SJCRH30 (cell line): ENCODE measurements at regions not wholly inside any gene's neighbourhood (a gene's known extent, or its start where the extent isn't known, plus 50 kb on each side); places are given as distances from the start of the nearest gene placed in this dataset.

Experiments
- DNase-seq, 2 experiments: peaks; one replicate each; pipeline ENCODE4 v3.0.0-alpha.2; 2015 to 2020
- H3K27ac ChIP-seq: fragments of 250-450 bp; sonication (Bioruptor Pico); 2 replicates; pipeline ENCODE4 v1.5.1; 2020; ENCODE audit warnings: mild to moderate bottlenecking, moderate library complexity
- H3K27me3 ChIP-seq: fragments of 250-450 bp; sonication (Bioruptor Pico); 2 replicates; pipeline ENCODE4 v1.5.1; 2020; ENCODE audit warnings: mild to moderate bottlenecking, moderate library complexity
- H3K36me3 ChIP-seq: fragments of 250-450 bp; sonication (Bioruptor Pico); 2 replicates; pipeline ENCODE4 v1.5.1; 2020; ENCODE audit warnings: mild to moderate bottlenecking, moderate library complexity
- H3K4me1 ChIP-seq: fragments of 250-450 bp; sonication (Bioruptor Pico); 2 replicates; pipeline ENCODE4 v1.5.1; 2020; ENCODE audit warnings: mild to moderate bottlenecking, moderate library complexity
- H3K4me3 ChIP-seq: fragments of 250-450 bp; sonication (Bioruptor Pico); 2 replicates; pipeline ENCODE4 v1.5.1; 2020; ENCODE audit warnings: mild to moderate bottlenecking, moderate library complexity
- H3K9me3 ChIP-seq: fragments of 250-450 bp; sonication (Bioruptor Pico); replicated peaks from 2 replicates; pipeline ENCODE4 v1.5.1; 2020; ENCODE audit warnings: mild to moderate bottlenecking, moderate library complexity

DNA sequence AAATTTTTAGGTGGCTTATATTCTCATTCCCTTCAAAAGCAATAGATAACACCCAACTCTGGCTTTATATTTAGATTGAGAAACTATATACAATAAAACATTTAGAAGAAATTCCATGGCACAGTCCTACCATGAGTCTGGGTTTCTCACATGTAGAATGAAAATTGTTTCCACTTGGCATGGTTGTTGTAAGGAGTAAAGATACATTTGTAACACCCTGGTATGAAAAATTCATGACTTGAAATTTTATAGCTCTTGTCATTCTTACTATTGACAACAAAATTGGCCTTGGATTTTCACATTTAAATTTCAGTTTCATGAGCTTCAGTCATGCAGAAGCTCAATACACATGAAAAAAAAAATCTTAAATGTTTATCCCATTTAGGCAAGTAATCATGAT lies 92.5 kb upstream of the CBLN2 start:
- H3K9me3 ChIP-seq = no peaks in the 10 kb centered on the region
- no peak for DNase-seq
- H3K4me3 ChIP-seq = no peak overlapping the region
- no peaks in the 10 kb centered on the region for H3K4me1 ChIP-seq
- H3K27me3 ChIP-seq = no peaks in the 10 kb centered on the region
- no peak overlapping the region for H3K27ac ChIP-seq
- no peaks in the 10 kb centered on the region for H3K36me3 ChIP-seq

GRCh38 chr18:72634500-72634899 lies 90.4 kb upstream of the CBLN2 start:
- Histone ChIP-seq H3K9me3 (no peaks in the 10 kb centered on the region), H3K27ac (no peak overlapping the region)
- no peak for DNase-seq

GRCh38 chr18:72630991-72631390 lies 86.8 kb upstream of the CBLN2 start:
- no peak for DNase-seq
- Histone ChIP-seq H3K27ac (no peak overlapping the region), H3K36me3 (no peaks in the 10 kb centered on the region)

More at GRCh38 chr18:72634500-72634899, 90.4 kb upstream of the CBLN2 start:
- Histone ChIP-seq H3K36me3 (no peaks in the 10 kb centered on the region), H3K4me3 (no peak overlapping the region), H3K4me1 (no peaks in the 10 kb centered on the region), H3K27me3 (no peaks in the 10 kb centered on the region)

GRCh38 chr18:72623444-72623843 lies 79.3 kb upstream of the CBLN2 start:
- Histone ChIP-seq H3K4me1 (no peaks in the 10 kb centered on the region), H3K27ac (no peak overlapping the region), H3K36me3 (no peaks in the 10 kb centered on the region), H3K27me3 (no peaks in the 10 kb centered on the region), H3K4me3 (no peak overlapping the region), H3K9me3 (no peaks in the 10 kb centered on the region)
- DNase-seq = no peak

More at GRCh38 chr18:72630991-72631390, 86.8 kb upstream of the CBLN2 start:
- no peaks in the 10 kb centered on the region for H3K4me1 ChIP-seq
- H3K4me3 ChIP-seq = no peak overlapping the region
- H3K27me3 ChIP-seq = no peaks in the 10 kb centered on the region
- no peaks in the 10 kb centered on the region for H3K9me3 ChIP-seq

GRCh38 chr18:72613534-72613930 lies 69.4 kb upstream of the CBLN2 start:
- no peak overlapping the region for H3K4me3 ChIP-seq
- no peaks in the 10 kb centered on the region for H3K9me3 ChIP-seq
- H3K27ac ChIP-seq = no peak overlapping the region
- no peaks in the 10 kb centered on the region for H3K4me1 ChIP-seq
- no peak for DNase-seq
- no peaks in the 10 kb centered on the region for H3K27me3 ChIP-seq
- H3K36me3 ChIP-seq = no peaks in the 10 kb centered on the region

- H3K27me3 ChIP-seq = no peaks in the 10 kb centered on the region
- H3K4me3 ChIP-seq = no peak overlapping the region
- H3K36me3 ChIP-seq = no peaks in the 10 kb centered on the region
- DNase-seq = no peak
- no peak overlapping the region for H3K27ac ChIP-seq
- no peaks in the 10 kb centered on the region for H3K4me1 ChIP-seq
- no peaks in the 10 kb centered on the region for H3K9me3 ChIP-seq
Measured at GRCh38 chr18:72612894-72613533, 68.9 kb upstream of the CBLN2 start.

GRCh38 chr18:72605376-72605775 lies 61.2 kb upstream of the CBLN2 start:
- no peak for DNase-seq
- Histone ChIP-seq H3K4me1 (no peaks in the 10 kb centered on the region), H3K27me3 (no peaks in the 10 kb centered on the region), H3K9me3 (no peaks in the 10 kb centered on the region), H3K36me3 (no peaks in the 10 kb centered on the region), H3K27ac (no peak overlapping the region), H3K4me3 (no peak overlapping the region)

GRCh38 chr18:72601944-72602343 lies 57.8 kb upstream of the CBLN2 start:
- H3K27me3 ChIP-seq = no peaks in the 10 kb centered on the region
- no peak overlapping the region for H3K4me3 ChIP-seq
- no peaks in the 10 kb centered on the region for H3K36me3 ChIP-seq
- no peaks in the 10 kb centered on the region for H3K4me1 ChIP-seq
- no peak for DNase-seq
- H3K9me3 ChIP-seq = no peaks in the 10 kb centered on the region
- H3K27ac ChIP-seq = no peak overlapping the region

DNA sequence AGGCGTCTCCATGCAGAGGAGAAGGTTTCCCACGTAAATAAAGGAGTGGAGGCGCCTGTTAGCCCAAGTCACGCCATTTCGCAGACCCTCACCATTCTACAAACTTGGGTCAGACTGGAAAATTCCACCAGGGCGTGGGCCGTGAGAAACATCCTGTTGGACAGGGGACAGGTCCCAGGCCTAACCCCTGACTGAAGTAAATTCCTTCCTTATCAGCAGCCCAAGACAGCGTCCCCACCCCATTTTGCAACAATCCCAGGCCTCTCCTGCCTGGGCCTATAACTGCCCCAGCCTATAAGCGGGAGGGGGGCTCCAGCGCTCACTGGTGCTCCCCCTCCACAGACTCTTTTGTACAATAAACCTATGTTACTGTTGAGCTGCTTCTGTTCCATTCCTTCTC lies 57.3 kb upstream of the CBLN2 start:
- Histone ChIP-seq H3K27ac (no peak overlapping the region), H3K27me3 (no peaks in the 10 kb centered on the region), H3K4me3 (no peak overlapping the region), H3K9me3 (no peaks in the 10 kb centered on the region), H3K36me3 (no peaks in the 10 kb centered on the region), H3K4me1 (no peaks in the 10 kb centered on the region)
- no peak for DNase-seq
